Left lung (tissue), 4 donors: ENCODE measurements at regions not wholly inside any gene's neighbourhood (a gene's known extent, or its start where the extent isn't known, plus 50 kb on each side); places are given as distances from the start of the nearest gene placed in this dataset.
"Not testable (repeated sequence)": the region's sequence is repeated elsewhere in the genome, so short reads cannot be mapped to it uniquely, and the experiment has no call there.

Experiments used
- ATAC-seq: fragments of 200-7000 bp; cut with Tn5 transposase; one replicate; pipeline ENCODE4 v1.9.1; 2020; ENCODE audit warnings: moderate library complexity
- DNase-seq, 4 donors: peaks; one replicate each; pipeline ENCODE4 v3.0.0-alpha.2; 2013 to 2020
- H3K27ac ChIP-seq, 2 donors: fragments of 200-600 bp; sonication (generic) in 1 of 2; one replicate each; pipeline versions ENCODE4 v1.5.0 to v1.8.0; 2020 to 2021
- H3K27me3 ChIP-seq, 2 donors: fragments of 200-600 bp; sonication (generic) in 1 of 2; one replicate each; pipeline versions ENCODE4 v1.5.0 to v1.8.0; 2020 to 2021
- H3K36me3 ChIP-seq, 2 donors: fragments of 200-600 bp; sonication (generic) in 1 of 2; one replicate each; pipeline versions ENCODE4 v1.5.0 to v1.8.0; 2020 to 2021
- H3K4me1 ChIP-seq, 2 donors: fragments of 200-600 bp; one replicate each; pipeline ENCODE4 v1.8.0; 2021
- H3K4me3 ChIP-seq, 2 donors: fragments of 200-600 bp; sonication (generic) in 1 of 2; one replicate each; pipeline versions ENCODE4 v1.5.0 to v1.8.0; 2020 to 2021; ENCODE audit warnings: mild to moderate bottlenecking in 1 of 2
- H3K9me3 ChIP-seq, 2 donors: fragments of 200-600 bp; sonication (generic) in 1 of 2; one replicate each; pipeline versions ENCODE4 v1.5.0 to v1.8.0; 2020 to 2021
- CTCF ChIP-seq, 2 donors: fragments of 200-600 bp; sonication (generic) in 1 of 2; IDR thresholded peaks; one replicate each; pipeline versions ENCODE4 v1.5.0 to v1.8.0; 2021; ENCODE audit warnings: antibody characterized with exemption in 2 of 2
- intact Hi-C, 2 donors: fragments of 100-400 bp; cut with DNase I; formaldehyde crosslinking; loops; one replicate each; pipeline versions ENCODE4 v1.11.2 to v1.14.2; 2022
- donor health status: DM: no; HTN: yes; CAD: no.
- donor health status: DM: no; HTN: no; CAD: no.

GRCh38 chr5:116872486-116872885, 297.9 kb upstream of the SEMA6A start:
- Histone ChIP-seq H3K27ac (no peak overlapping the region), H3K4me3 (no peak overlapping the region), H3K36me3 (no peaks in the 10 kb centered on the region), H3K4me1 (no peaks in the 10 kb centered on the region), H3K9me3 (peaks cover 0 to 12% of the 10 kb centered on the region in 2 donors), H3K27me3 (peaks cover 8 to 43% of the 10 kb centered on the region in 2 donors)
- intact Hi-C loops: no loop called here
- no peak for ATAC-seq
- DNase-seq: no peak
- no peak for TF ChIP-seq CTCF (IDR thresholded peaks at IDR 0.05)

- H3K4me1 ChIP-seq, H3K27ac ChIP-seq, H3K36me3 ChIP-seq, intact Hi-C loops, H3K4me3 ChIP-seq, ATAC-seq, DNase-seq: not testable (repeated sequence)
- Histone ChIP-seq H3K27me3 (peaks cover 0 to 21% of the 10 kb centered on the region in 2 donors), H3K9me3 (peaks cover 0 to 12% of the 10 kb centered on the region in 2 donors)
Measured at GRCh38 chr5:116867825-116868224, 293.2 kb upstream of the SEMA6A start.

GRCh38 chr5:116865651-116866050, 291.0 kb upstream of the SEMA6A start:
- ATAC-seq (no peak), DNase-seq (no peak)
- H3K36me3 ChIP-seq: no peaks in the 10 kb centered on the region
- intact Hi-C loops: no loop called here
- H3K4me3 ChIP-seq: no peak overlapping the region
- no peaks in the 10 kb centered on the region for H3K4me1 ChIP-seq
- no peak for TF ChIP-seq CTCF (IDR thresholded peaks at IDR 0.05)
- H3K27ac ChIP-seq: no peak overlapping the region
- peaks cover 0 to 21% of the 10 kb centered on the region in 2 donors for H3K27me3 ChIP-seq
- peaks cover 0 to 12% of the 10 kb centered on the region in 2 donors for H3K9me3 ChIP-seq

GRCh38 chr5:116864838-116865190, 290.2 kb upstream of the SEMA6A start:
- H3K4me3 ChIP-seq: no peak overlapping the region
- ATAC-seq (no peak), DNase-seq (no peak)
- peaks cover 0 to 13% of the 10 kb centered on the region in 2 donors for H3K27me3 ChIP-seq
- no peak for TF ChIP-seq CTCF (IDR thresholded peaks at IDR 0.05)
- no peaks in the 10 kb centered on the region for H3K36me3 ChIP-seq
- peaks cover 0 to 12% of the 10 kb centered on the region in 2 donors for H3K9me3 ChIP-seq
- H3K4me1 ChIP-seq: no peaks in the 10 kb centered on the region
- intact Hi-C loops: no loop called here
- H3K27ac ChIP-seq: no peak overlapping the region

- no peak for ATAC-seq
- Histone ChIP-seq H3K36me3 (no peaks in the 10 kb centered on the region), H3K27me3 (peaks cover 0 to 10% of the 10 kb centered on the region in 2 donors), H3K27ac (no peak overlapping the region), H3K9me3 (peaks cover 0 to 6% of the 10 kb centered on the region in 2 donors), H3K4me3 (no peak overlapping the region), H3K4me1 (no peaks in the 10 kb centered on the region)
- TF ChIP-seq CTCF (IDR thresholded peaks at IDR 0.05): no peak
- intact Hi-C loops: no loop called here
- DNase-seq: no peak
Measured at GRCh38 chr5:116864157-116864837, 289.7 kb upstream of the SEMA6A start.
